ENCODE measurements at regions not wholly inside any gene's neighbourhood (a gene's known extent, or its start where the extent isn't known, plus 50 kb on each side); places are given as distances from the start of the nearest gene placed in this dataset.

DNA sequence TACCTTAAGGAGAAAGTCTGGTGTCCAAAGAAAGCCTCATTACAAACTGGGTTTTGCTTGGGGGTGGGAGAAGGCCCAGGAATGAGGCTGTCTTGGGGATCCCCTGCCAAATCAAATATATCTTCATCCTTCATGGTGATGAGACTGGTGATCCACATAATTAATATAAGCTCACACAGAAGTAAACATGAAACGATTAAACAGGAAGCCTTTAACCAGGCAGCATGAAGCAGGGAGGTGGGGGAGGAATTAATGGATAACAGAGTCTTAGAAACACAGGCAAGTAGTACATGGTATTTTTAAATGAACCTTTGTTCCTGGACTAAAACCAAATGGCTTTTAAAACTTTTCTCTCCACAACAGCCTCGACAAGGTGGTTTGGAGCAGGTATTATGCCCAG lies 437.5 kb downstream of the TFAP2A start:
- H3K36me3 Mint-ChIP-seq: no peaks in the 10 kb centered on the region
- no peaks in the 10 kb centered on the region for H3K36me3 ChIP-seq (replicated peaks in 1 of 2; ENCODE audit: control insufficient read depth in 1 of 2, insufficient read depth in 2 of 2, low read length in 2 of 2)
- intact Hi-C loops (cut with micrococcal nuclease): no loop called here
- no peak overlapping the region for H2AFZ ChIP-seq (ENCODE audit: insufficient read depth, low read depth, low read length, poor library complexity, severe bottlenecking)
- peaks cover 0 to 8% (median 2%) of the 10 kb centered on the region in 7 donors for H3K9me3 Mint-ChIP-seq
- H3K27ac Mint-ChIP-seq: no peak overlapping the region
- no peak overlapping the region for H3K4me3 Mint-ChIP-seq
- no peak overlapping the region for H3K9ac ChIP-seq (ENCODE audit: insufficient read depth, low read length, poor library complexity, severe bottlenecking)
- TF ChIP-seq, protein P1, sequence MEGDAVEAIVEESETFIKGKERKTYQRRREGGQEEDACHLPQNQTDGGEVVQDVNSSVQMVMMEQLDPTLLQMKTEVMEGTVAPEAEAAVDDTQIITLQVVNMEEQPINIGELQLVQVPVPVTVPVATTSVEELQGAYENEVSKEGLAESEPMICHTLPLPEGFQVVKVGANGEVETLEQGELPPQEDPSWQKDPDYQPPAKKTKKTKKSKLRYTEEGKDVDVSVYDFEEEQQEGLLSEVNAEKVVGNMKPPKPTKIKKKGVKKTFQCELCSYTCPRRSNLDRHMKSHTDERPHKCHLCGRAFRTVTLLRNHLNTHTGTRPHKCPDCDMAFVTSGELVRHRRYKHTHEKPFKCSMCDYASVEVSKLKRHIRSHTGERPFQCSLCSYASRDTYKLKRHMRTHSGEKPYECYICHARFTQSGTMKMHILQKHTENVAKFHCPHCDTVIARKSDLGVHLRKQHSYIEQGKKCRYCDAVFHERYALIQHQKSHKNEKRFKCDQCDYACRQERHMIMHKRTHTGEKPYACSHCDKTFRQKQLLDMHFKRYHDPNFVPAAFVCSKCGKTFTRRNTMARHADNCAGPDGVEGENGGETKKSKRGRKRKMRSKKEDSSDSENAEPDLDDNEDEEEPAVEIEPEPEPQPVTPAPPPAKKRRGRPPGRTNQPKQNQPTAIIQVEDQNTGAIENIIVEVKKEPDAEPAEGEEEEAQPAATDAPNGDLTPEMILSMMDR (IDR thresholded peaks at IDR 0.05): no peak
- H3K27me3 Mint-ChIP-seq (ENCODE audit: low read depth in 3 of 3): peaks cover 0 to 2% (median 0%) of the 10 kb centered on the region in 3 donors
- H3K79me2 ChIP-seq (ENCODE audit: insufficient read depth, low read length): no peaks in the 10 kb centered on the region
- no peaks in the 10 kb centered on the region for H3K27me3 ChIP-seq (ENCODE audit: control insufficient read depth in 2 of 2, insufficient read depth in 2 of 2, low read length in 2 of 2)
- H3K4me2 ChIP-seq (replicated peaks; ENCODE audit: extremely low read depth, low read length, poor library complexity, severe bottlenecking): no peak overlapping the region
- H3K9me3 ChIP-seq (replicated peaks in 1 of 2; ENCODE audit: control insufficient read depth in 1 of 2, insufficient read depth in 1 of 2, low read length in 2 of 2): peaks cover 0 to under 1% of the 10 kb centered on the region in 2 donors
- WGBS (ENCODE audit: insufficient coverage): no CpG with 5 or more reads among the region's 2 CpGs
- H3K4me1 Mint-ChIP-seq: no peaks in the 10 kb centered on the region
- no peak overlapping the region for H3K27ac ChIP-seq (ENCODE audit: low read depth in 1 of 2, low read length in 2 of 2)
- no peaks in the 10 kb centered on the region for H3K4me1 ChIP-seq (ENCODE audit: control insufficient read depth in 1 of 2, insufficient read depth in 2 of 2, low read length in 2 of 2)
- no peak for DNase-seq
- no peak overlapping the region for H3K4me3 ChIP-seq (replicated peaks in 1 of 3; ENCODE audit: low read depth in 2 of 3, low read length in 3 of 3)
- H4K20me1 ChIP-seq (ENCODE audit: insufficient read depth, low read length): no peaks in the 10 kb centered on the region

DNA sequence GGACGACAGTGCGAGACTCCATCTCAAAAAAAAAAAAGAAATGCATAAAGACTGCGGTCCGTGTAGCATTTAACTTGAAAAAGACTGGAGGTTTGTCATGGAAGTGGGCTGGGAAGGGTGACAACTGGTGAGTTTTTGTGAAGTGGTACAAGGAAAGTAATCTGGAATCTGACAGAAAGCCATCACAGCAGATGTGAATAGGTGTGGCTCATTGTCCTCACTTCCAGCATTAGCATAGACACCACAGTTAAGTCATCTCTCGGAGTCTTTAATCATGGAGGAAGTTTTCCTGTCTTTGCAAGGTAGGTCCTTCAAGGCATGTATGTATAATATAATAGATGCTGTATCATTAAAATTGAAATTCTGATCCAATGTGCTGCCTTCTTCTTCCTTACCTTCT lies 453.2 kb downstream of the TFAP2A start:
- no peaks in the 10 kb centered on the region for H4K20me1 ChIP-seq (ENCODE audit: insufficient read depth, low read length)

More for the DNA sequence above, 453.2 kb downstream of the TFAP2A start:
- TF ChIP-seq, protein P1 (IDR thresholded peaks at IDR 0.05): no peak
- H3K4me1 ChIP-seq (ENCODE audit: control insufficient read depth in 1 of 2, insufficient read depth in 2 of 2, low read length in 2 of 2): no peaks in the 10 kb centered on the region
- H3K4me3 ChIP-seq (replicated peaks in 1 of 3; ENCODE audit: low read depth in 2 of 3, low read length in 3 of 3): no peak overlapping the region
- WGBS (ENCODE audit: insufficient coverage): no CpG with 5 or more reads among the region's 5 CpGs
- Mint-ChIP-seq H3K4me3 (no peak overlapping the region), H3K36me3 (no peaks in the 10 kb centered on the region), H3K27me3 (ENCODE audit: low read depth in 3 of 3) (no peaks in the 10 kb centered on the region), H3K4me1 (no peaks in the 10 kb centered on the region), H3K27ac (no peak overlapping the region), H3K9me3 (peaks cover 0 to 8% (median 4%) of the 10 kb centered on the region in 7 donors)
- H2AFZ ChIP-seq (ENCODE audit: insufficient read depth, low read depth, low read length, poor library complexity, severe bottlenecking): no peak overlapping the region
- H3K27ac ChIP-seq (ENCODE audit: low read depth in 1 of 2, low read length in 2 of 2): no peak overlapping the region
- DNase-seq: no peak
- no peaks in the 10 kb centered on the region for H3K36me3 ChIP-seq (replicated peaks in 1 of 2; ENCODE audit: control insufficient read depth in 1 of 2, insufficient read depth in 2 of 2, low read length in 2 of 2)
- no peak overlapping the region for H3K9ac ChIP-seq (ENCODE audit: insufficient read depth, low read length, poor library complexity, severe bottlenecking)
- H3K79me2 ChIP-seq (ENCODE audit: insufficient read depth, low read length): no peaks in the 10 kb centered on the region
- H3K4me2 ChIP-seq (replicated peaks; ENCODE audit: extremely low read depth, low read length, poor library complexity, severe bottlenecking): no peak overlapping the region
- H3K9me3 ChIP-seq (replicated peaks in 1 of 2; ENCODE audit: control insufficient read depth in 1 of 2, insufficient read depth in 1 of 2, low read length in 2 of 2): no peaks in the 10 kb centered on the region
- intact Hi-C loops (cut with micrococcal nuclease): no loop called here
- no peaks in the 10 kb centered on the region for H3K27me3 ChIP-seq (ENCODE audit: control insufficient read depth in 2 of 2, insufficient read depth in 2 of 2, low read length in 2 of 2)
